A549 (cell line): ENCODE measurements at regions not wholly inside any gene's neighbourhood (a gene's known extent, or its start where the extent isn't known, plus 50 kb on each side); places are given as distances from the start of the nearest gene placed in this dataset.
"Not testable (repeated sequence)": the region's sequence is repeated elsewhere in the genome, so short reads cannot be mapped to it uniquely, and the experiment has no call there.

Experiments used
- POLR2A ChIP-seq: IDR thresholded peaks from 2 replicates; pipeline ENCODE4 v1.6.1; 2012; ENCODE audit warnings: mild to moderate bottlenecking, low read length
- RFX5 ChIP-seq: fragments of 450-650 bp; IDR thresholded peaks from 2 replicates; pipeline ENCODE4 v1.7.1; 2014; ENCODE audit warnings: antibody characterized with exemption, mild to moderate bottlenecking, moderate library complexity
- RNF2 ChIP-seq: fragments of 200-600 bp; sonication (generic); IDR thresholded peaks from 2 replicates; pipeline ENCODE4 v1.6.1; 2016; ENCODE audit warnings: low read depth, mild to moderate bottlenecking, antibody characterized with exemption, moderate library complexity, borderline replicate concordance

- not testable (repeated sequence) for TF ChIP-seq POLR2A, RNF2, RFX5
Measured at GRCh38 chr4:123695531-123695930, 298.9 kb downstream of the SPRY1 start.
